ENCODE measurements at regions not wholly inside any gene's neighbourhood (a gene's known extent, or its start where the extent isn't known, plus 50 kb on each side); places are given as distances from the start of the nearest gene placed in this dataset.

DNA sequence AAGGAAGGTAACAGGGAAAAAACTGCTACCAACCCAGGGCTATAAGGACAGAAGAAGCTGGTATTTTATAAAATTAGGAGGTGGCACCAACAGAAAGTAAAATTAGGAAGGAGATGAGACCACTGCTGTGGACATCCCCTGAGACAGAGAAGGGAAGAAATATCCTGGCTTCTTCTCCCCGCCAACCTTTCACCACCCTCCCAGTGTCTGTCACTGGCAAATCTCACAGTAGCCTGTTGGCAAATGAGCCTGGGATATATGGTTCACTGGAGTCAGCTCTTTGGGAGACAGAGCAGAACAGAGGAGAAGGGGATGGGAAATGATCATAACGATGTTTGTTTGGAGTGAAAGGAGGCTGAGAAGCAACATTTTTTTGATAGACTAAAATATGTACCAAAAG is 190.9 kb upstream of the PACRGL start:
- no peaks in the 10 kb centered on the region for H3K27me3 Mint-ChIP-seq
- no peaks in the 10 kb centered on the region for H3K4me1 Mint-ChIP-seq (ENCODE audit: low read depth)
- H3K4me3 Mint-ChIP-seq = no peak overlapping the region
- intact Hi-C loops (cut with micrococcal nuclease) = no loop called here
- no peak overlapping the region for H3K27ac Mint-ChIP-seq
- H3K9me3 Mint-ChIP-seq = no peaks in the 10 kb centered on the region
- H3K36me3 Mint-ChIP-seq (ENCODE audit: low read depth) = no peaks in the 10 kb centered on the region

DNA sequence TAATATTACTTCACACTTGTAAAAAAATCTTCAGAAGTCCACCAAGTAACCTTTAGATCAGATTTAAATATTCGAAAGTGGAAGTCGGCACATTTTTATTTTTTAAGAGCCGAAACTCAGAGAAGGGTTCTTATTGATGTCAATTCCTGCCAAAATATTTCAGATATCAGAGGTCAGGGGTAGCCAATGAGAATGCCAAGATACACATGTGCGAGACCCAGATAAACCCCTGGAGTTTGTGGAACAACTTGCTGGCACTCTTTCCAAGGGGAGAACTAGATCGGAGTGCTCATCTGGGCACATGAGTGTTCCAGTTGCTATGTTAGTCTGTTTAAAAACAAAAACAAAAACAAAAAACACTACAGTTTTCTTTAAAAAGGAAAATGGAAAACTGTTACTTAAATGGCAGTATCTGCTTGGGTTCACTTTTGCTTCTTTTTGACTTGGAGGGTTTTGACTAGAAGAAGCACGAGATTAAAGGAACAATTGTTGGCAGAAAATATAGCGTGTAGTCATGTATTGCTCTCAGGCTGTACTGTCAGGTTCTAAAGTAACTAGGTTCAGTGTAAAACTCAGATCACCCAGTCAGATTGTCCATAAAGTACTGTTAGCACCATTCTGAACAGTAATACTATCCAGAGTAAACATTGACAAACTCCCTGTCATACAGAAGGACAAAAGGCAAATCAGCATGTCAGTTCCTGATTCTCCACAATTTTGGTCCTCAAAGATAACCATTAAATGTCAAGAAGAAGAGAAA is 188.0 kb upstream of the PACRGL start:
- Mint-ChIP-seq H3K4me1 (ENCODE audit: low read depth) (no peaks in the 10 kb centered on the region), H3K27me3 (no peaks in the 10 kb centered on the region), H3K36me3 (ENCODE audit: low read depth) (no peaks in the 10 kb centered on the region), H3K4me3 (no peak overlapping the region), H3K27ac (no peak overlapping the region), H3K9me3 (no peaks in the 10 kb centered on the region)
- intact Hi-C loops (cut with micrococcal nuclease) = no loop called here

DNA sequence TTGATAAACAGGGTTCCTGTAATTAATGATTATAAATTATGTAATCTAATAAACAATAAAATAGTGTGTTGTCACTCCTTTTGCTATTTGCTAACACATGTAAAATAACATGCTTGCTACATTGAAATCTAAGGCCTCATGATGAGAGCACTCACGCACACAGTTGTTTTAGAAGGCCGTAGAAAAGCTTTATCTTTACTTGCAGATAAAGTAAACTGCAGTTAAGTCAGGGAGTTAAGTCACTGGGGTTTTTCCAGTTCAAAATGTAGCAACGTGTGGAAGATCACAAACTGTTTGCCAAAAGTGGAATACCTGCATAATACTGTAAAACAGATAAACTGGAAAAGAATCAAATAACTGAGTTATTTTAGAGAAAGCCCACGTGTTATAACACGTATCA is 187.3 kb upstream of the PACRGL start:
- Mint-ChIP-seq H3K9me3 (no peaks in the 10 kb centered on the region), H3K4me3 (no peak overlapping the region), H3K36me3 (ENCODE audit: low read depth) (no peaks in the 10 kb centered on the region), H3K27ac (no peak overlapping the region), H3K27me3 (no peaks in the 10 kb centered on the region), H3K4me1 (ENCODE audit: low read depth) (no peaks in the 10 kb centered on the region)
- intact Hi-C loops (cut with micrococcal nuclease) = no loop called here

DNA sequence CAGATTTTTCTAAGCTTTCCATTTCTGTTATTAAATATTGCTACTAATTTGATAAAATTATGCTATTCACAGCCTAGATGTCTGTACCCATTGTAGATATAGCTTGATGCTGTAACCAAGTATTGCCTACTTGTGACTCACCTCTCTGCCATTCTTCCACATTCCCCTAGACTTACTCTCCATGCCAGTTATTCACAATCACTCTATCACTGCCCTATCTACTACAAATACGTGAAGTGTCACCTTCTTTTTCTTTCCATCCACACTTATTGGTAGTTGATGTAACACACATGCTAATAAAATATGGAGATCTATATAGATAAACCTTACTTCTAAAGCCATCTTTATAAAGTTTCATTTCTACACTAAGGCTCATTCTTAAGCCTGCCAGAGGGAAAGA is 179.4 kb upstream of the PACRGL start:
- Mint-ChIP-seq H3K36me3 (ENCODE audit: low read depth) (no peaks in the 10 kb centered on the region), H3K9me3 (no peaks in the 10 kb centered on the region), H3K27ac (no peak overlapping the region), H3K27me3 (no peaks in the 10 kb centered on the region), H3K4me3 (no peak overlapping the region), H3K4me1 (ENCODE audit: low read depth) (no peaks in the 10 kb centered on the region)
- intact Hi-C loops (cut with micrococcal nuclease) = no loop called here

DNA sequence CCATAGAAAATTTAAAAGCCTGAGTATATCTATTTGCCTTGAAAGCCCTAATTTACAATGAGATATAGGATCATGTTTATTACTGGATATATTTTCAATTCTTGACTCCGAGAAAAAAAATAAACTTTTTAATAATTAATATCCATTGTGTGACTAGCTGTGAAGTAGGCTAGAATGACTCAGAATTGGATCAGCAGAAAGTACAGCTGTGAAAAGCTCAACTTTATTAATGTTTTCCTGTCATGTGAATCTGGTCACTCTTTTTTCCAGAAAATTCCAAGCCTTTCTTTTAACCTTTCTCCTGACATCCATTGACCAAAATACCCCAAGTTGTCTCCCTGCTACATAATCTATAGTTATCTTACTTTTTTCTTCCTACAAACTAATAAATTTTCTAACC is 171.8 kb upstream of the PACRGL start:
- Mint-ChIP-seq H3K9me3 (no peaks in the 10 kb centered on the region), H3K36me3 (ENCODE audit: low read depth) (no peaks in the 10 kb centered on the region), H3K4me1 (ENCODE audit: low read depth) (no peaks in the 10 kb centered on the region), H3K27me3 (no peaks in the 10 kb centered on the region), H3K27ac (no peak overlapping the region), H3K4me3 (no peak overlapping the region)
- intact Hi-C loops (cut with micrococcal nuclease) = no loop called here

DNA sequence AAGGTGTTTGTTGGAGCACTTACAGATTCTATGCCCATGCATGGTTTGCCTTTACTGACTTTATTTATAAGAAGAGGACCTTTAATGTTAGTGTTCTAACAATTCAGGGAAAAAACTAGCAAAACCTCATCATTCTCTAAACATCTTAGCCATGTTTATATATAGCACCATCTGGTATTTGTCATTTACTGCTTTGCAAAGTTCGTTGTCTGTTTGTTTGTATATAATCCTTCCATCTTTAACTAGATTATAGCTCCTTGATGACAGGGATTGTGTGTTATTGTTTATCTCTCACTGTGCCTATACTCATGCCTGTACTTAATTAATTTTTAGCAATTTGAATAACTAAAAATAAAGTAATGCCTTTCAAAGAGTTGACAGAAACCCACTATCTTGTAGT is 170.6 kb upstream of the PACRGL start:
- no peaks in the 10 kb centered on the region for H3K4me1 Mint-ChIP-seq (ENCODE audit: low read depth)
- H3K27ac Mint-ChIP-seq = no peak overlapping the region
- no peaks in the 10 kb centered on the region for H3K9me3 Mint-ChIP-seq
- H3K4me3 Mint-ChIP-seq = no peak overlapping the region
- intact Hi-C loops (cut with micrococcal nuclease) = no loop called here
- H3K36me3 Mint-ChIP-seq (ENCODE audit: low read depth) = no peaks in the 10 kb centered on the region
- no peaks in the 10 kb centered on the region for H3K27me3 Mint-ChIP-seq

DNA sequence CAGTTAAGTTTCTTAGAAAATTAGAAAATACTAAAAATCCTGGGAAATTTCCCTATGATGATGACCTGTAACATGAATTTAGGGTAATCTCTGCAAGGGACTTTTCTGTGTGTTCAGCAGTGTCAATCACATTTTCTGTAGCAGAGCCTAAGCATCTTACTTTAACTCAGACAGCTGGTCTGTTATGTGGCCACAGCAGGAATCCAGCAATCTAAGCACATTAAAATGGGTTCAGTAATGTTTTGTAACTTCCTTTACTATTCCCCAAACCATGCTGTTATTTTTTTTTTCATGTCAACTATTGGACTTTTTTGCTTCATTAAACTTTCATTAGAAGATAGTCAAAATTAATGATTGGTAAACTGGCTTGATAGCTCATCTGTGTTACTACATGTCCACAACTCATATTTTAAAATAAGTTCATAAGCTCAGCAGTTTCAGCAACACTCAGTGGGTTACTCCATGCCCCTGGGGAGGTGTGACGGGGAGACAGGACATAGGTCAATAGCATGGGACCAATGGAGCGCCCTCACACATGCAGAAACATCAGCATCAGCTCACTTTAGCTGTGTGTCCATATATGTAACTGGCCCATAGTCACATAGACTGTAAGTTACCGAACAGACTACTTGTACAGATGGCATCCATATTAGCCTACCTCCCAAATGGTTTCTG is 168.0 kb upstream of the PACRGL start:
- H3K9me3 Mint-ChIP-seq = no peaks in the 10 kb centered on the region
- H3K36me3 Mint-ChIP-seq (ENCODE audit: low read depth) = no peaks in the 10 kb centered on the region
- H3K4me1 Mint-ChIP-seq (ENCODE audit: low read depth) = no peaks in the 10 kb centered on the region
- no peaks in the 10 kb centered on the region for H3K27me3 Mint-ChIP-seq
- intact Hi-C loops (cut with micrococcal nuclease) = no loop called here
- no peak overlapping the region for H3K27ac Mint-ChIP-seq
- no peak overlapping the region for H3K4me3 Mint-ChIP-seq

DNA sequence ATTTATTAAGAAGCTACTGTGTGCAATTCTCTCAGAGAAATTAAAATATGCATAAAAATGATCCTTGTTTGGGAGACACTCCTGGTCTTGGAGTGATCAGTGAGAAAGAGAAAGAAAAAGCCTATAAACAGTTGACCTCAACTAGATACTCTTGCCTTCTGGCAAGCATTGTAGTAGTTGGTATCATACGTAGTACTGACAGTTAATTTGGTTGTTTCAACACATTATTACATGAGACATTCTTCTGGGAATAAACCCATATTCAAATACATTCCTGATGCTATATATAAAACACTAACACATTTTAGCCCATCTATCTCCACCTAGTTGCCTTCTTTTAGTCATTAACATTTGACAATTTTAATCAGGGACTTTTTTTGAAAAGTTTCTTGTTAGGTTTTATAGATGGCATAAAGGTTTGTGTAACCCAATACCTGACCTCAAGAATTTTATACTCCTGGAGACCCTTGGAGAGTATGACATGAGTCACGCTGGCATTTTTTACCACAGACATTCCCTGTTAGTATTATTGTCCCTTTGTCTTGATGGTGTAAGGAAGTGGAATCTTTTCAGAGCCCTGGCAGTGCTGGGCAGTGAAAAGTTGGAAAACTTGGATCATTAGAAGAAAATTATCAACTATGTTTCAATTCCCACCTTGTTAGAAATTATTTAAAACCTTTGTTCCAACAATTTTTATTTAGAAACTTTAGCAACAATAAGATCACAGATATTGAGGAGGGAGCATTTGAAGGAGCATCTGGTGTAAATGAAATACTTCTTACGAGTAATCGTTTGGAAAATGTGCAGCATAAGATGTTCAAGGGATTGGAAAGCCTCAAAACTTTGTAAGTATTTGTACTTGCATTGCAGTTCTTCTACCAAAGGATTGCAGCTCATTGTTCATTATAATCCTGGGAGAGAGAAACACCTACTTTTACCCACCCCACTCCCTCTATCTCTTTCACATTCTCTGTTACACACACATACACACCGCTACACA is 167.1 kb upstream of the PACRGL start:
- Mint-ChIP-seq H3K27me3 (no peaks in the 10 kb centered on the region), H3K36me3 (ENCODE audit: low read depth) (no peaks in the 10 kb centered on the region), H3K4me1 (ENCODE audit: low read depth) (no peaks in the 10 kb centered on the region), H3K27ac (no peak overlapping the region), H3K4me3 (no peak overlapping the region), H3K9me3 (no peaks in the 10 kb centered on the region)
- intact Hi-C loops (cut with micrococcal nuclease) = no loop called here

DNA sequence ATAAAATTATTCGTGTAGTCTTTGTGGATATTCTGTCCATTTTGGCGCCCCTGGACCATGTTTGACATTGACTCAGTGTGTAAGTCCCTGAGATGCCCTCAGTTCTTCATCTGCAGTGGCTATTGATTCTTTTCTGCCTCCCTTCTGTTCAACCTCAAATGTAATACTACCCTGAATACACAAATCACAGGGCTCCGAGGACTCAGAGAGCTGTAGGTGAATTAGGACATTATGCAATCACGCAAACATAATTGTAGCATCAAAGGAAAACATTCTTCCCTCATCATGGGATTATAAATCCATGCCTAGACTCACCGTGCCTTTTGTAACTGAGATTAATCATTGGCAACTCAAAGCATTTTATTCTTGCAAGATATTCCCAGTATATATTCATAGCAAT is 161.4 kb upstream of the PACRGL start:
- Mint-ChIP-seq H3K27ac (no peak overlapping the region), H3K9me3 (no peaks in the 10 kb centered on the region), H3K36me3 (ENCODE audit: low read depth) (no peaks in the 10 kb centered on the region), H3K27me3 (no peaks in the 10 kb centered on the region), H3K4me3 (no peak overlapping the region), H3K4me1 (ENCODE audit: low read depth) (no peaks in the 10 kb centered on the region)
- intact Hi-C loops (cut with micrococcal nuclease) = no loop called here

DNA sequence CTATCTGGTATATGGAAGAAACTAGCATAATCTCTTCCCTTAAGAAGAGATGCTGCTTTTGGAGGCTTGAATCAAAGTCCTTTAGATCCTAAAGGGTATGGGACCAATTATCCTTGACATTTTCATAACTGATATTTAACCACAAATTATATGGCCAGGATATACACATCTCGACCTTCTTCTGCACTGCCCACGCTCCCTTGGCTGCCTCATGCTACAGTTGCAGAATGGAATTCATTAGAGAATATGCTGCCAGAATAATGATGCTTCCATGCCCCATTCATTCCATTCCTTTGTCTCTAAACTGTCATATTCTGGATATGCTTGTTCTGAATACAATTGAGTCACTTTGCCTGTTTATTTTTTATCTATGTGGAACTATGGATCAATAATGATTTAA is 157.1 kb upstream of the PACRGL start:
- Mint-ChIP-seq H3K36me3 (ENCODE audit: low read depth) (no peaks in the 10 kb centered on the region), H3K27ac (no peak overlapping the region), H3K4me1 (ENCODE audit: low read depth) (no peaks in the 10 kb centered on the region), H3K27me3 (no peaks in the 10 kb centered on the region), H3K9me3 (no peaks in the 10 kb centered on the region), H3K4me3 (no peak overlapping the region)
- intact Hi-C loops (cut with micrococcal nuclease) = no loop called here

DNA sequence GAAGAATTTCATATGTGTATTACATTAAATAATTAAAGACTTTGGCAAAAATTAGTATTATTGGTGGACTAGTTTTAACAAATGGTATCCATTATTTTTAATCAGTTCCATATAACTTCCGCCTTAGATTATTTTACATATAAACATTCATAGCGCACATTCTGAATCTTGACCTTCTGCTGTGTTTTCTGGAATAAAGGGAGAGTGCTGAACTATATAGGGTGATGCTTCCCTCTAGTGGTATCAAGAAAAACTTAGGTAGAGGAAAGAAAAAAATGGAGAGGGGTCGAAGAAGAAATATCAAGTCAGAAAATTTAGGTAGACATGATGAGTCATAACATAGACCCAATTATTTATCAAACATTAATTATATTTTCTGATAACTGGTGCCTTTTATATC is 155.6 kb upstream of the PACRGL start:
- no peaks in the 10 kb centered on the region for H3K4me1 Mint-ChIP-seq (ENCODE audit: low read depth)
- H3K27ac Mint-ChIP-seq = no peak overlapping the region
- no peak overlapping the region for H3K4me3 Mint-ChIP-seq
- no peaks in the 10 kb centered on the region for H3K36me3 Mint-ChIP-seq (ENCODE audit: low read depth)
- H3K27me3 Mint-ChIP-seq = no peaks in the 10 kb centered on the region
- no peaks in the 10 kb centered on the region for H3K9me3 Mint-ChIP-seq
- intact Hi-C loops (cut with micrococcal nuclease) = no loop called here

DNA sequence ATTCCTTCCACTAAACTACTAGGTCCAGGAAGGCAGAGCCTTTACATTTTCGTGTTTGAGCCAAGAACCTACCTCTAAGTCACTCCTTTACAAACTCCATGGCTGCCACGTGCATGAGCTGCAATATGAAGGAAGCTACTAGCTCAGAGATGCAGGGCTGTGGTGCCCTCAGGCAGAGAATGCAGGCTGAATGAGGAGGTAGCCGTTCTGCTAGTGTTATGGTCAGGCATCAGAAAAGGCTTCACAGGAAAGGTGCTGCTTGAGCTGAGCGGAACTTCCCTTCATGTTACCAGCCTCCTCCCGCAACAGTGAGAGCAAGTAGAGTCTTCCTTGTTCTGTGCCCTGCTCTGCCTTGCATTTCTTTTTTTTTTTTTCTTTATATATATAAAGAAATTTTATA is 148.3 kb upstream of the PACRGL start:
- H3K27ac Mint-ChIP-seq = no peak overlapping the region
- no peaks in the 10 kb centered on the region for H3K4me1 Mint-ChIP-seq (ENCODE audit: low read depth)
- no peaks in the 10 kb centered on the region for H3K36me3 Mint-ChIP-seq (ENCODE audit: low read depth)
- H3K4me3 Mint-ChIP-seq = no peak overlapping the region
- no peaks in the 10 kb centered on the region for H3K9me3 Mint-ChIP-seq
- H3K27me3 Mint-ChIP-seq = no peaks in the 10 kb centered on the region
- intact Hi-C loops (cut with micrococcal nuclease) = no loop called here

DNA sequence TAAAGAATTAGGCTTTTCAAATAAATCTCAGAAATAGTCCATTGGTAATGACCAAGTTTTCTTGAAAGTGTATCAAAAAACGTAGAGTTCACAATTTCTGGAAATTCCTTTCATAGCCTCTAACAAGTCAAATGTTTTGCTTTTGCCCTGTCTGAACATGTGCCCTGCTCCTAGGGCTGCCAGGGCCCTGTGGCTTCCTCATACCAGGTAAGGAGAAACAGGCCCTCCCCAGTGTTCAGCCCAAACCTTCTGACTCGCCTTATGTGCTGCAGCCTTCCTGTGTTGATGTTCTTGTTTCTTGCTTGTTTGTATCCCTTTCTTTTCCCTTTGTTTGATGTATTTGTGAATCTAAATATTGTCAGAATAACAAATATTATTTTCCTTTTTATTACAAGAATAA is 146.1 kb upstream of the PACRGL start:
- Mint-ChIP-seq H3K27me3 (no peaks in the 10 kb centered on the region), H3K36me3 (ENCODE audit: low read depth) (no peaks in the 10 kb centered on the region), H3K4me1 (ENCODE audit: low read depth) (no peaks in the 10 kb centered on the region), H3K4me3 (no peak overlapping the region), H3K9me3 (no peaks in the 10 kb centered on the region), H3K27ac (no peak overlapping the region)
- intact Hi-C loops (cut with micrococcal nuclease) = no loop called here

DNA sequence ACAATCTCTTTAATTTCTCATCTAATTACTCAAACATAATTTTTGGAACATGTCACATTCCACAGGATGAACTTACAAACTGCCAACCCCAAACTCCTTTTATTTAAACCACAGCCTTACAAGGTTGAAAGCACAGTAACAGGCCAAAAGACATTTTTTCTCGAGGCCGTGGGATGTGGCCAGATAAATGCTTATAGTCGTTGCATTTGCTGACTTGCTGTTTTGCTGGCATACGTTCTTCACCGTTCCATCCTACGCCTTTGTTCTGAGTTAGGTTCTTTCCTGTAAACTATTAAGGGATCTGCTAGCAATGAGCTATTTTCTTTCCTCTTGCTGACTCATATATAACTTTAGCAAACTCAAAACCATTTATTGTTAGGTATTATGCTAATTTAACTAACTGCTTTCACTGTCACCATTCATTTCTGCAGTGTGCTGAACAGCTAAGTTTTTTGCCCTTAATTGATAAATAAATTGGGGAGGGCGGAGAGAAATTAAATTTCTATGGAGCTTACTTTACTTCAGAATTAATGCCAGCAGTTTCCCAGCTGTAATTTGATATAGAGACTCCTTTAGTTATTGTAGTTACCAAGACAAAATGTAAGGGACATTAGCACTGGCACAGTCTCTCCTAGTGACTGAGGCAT is 135.1 kb upstream of the PACRGL start:
- Mint-ChIP-seq H3K4me3 (no peak overlapping the region), H3K36me3 (ENCODE audit: low read depth) (no peaks in the 10 kb centered on the region), H3K27ac (no peak overlapping the region), H3K4me1 (ENCODE audit: low read depth) (no peaks in the 10 kb centered on the region), H3K9me3 (no peaks in the 10 kb centered on the region), H3K27me3 (no peaks in the 10 kb centered on the region)
- intact Hi-C loops (cut with micrococcal nuclease) = no loop called here

All from dendritic cell treated with granulocyte-macrophage colony-stimulating factor and Interleukin-4, amounts not matched to agents 40 ng/mL and 50 ng/mL, for 4 days (primary cell).